ENCODE measurements at regions not wholly inside any gene's neighbourhood (a gene's known extent, or its start where the extent isn't known, plus 50 kb on each side); places are given as distances from the start of the nearest gene placed in this dataset.

- DNase-seq, result no peak
Observed at GRCh38 chr14:94960285-94961001, 190.5 kb upstream of the GSC start.

GRCh38 chr14:94953541-94954260, 183.8 kb upstream of the GSC start:
- no peak for DNase-seq

GRCh38 chr14:94952097-94952496, 182.2 kb upstream of the GSC start:
- no peak for DNase-seq

GRCh38 chr14:94946244-94946643, 176.3 kb upstream of the GSC start:
- DNase-seq, result no peak

- DNase-seq, result no peak
Observed at GRCh38 chr14:94945615-94946014, 175.7 kb upstream of the GSC start.

- DNase-seq, result no peak
Observed at GRCh38 chr14:94944636-94945258, 174.8 kb upstream of the GSC start.

GRCh38 chr14:94942601-94943000, 172.7 kb upstream of the GSC start:
- no peak for DNase-seq

- DNase-seq, result no peak
Observed at GRCh38 chr14:94941311-94941710, 171.4 kb upstream of the GSC start.

GRCh38 chr14:94940263-94940993, 170.5 kb upstream of the GSC start:
- no peak for DNase-seq

GRCh38 chr14:94938016-94938415, 168.1 kb upstream of the GSC start:
- no peak for DNase-seq

- peak in 38 of 51 donors; percentile 17 to 78 (median 45) for DNase-seq
Observed at GRCh38 chr14:94936901-94937685, 167.2 kb upstream of the GSC start.

- DNase-seq, result peak in 49 of 51 donors; percentile 9 to 87 (median 68)
Observed at GRCh38 chr14:94936401-94936892, 166.5 kb upstream of the GSC start.

GRCh38 chr14:94935706-94936300, 165.9 kb upstream of the GSC start:
- DNase-seq, result no peak

GRCh38 chr14:94934276-94934810, 164.4 kb upstream of the GSC start:
- no peak for DNase-seq

GRCh38 chr14:94933486-94933885, 163.6 kb upstream of the GSC start:
- DNase-seq, result no peak

GRCh38 chr14:94932589-94932988, 162.7 kb upstream of the GSC start:
- DNase-seq, result no peak

- no peak for DNase-seq
Observed at GRCh38 chr14:94930690-94931089, 160.8 kb upstream of the GSC start.

GRCh38 chr14:94929354-94929753, 159.4 kb upstream of the GSC start:
- DNase-seq, result no peak

GRCh38 chr14:94926176-94926575, 156.3 kb upstream of the GSC start:
- DNase-seq, result no peak
